ENCODE measurements at regions not wholly inside any gene's neighbourhood (a gene's known extent, or its start where the extent isn't known, plus 50 kb on each side); places are given as distances from the start of the nearest gene placed in this dataset.

DNA sequence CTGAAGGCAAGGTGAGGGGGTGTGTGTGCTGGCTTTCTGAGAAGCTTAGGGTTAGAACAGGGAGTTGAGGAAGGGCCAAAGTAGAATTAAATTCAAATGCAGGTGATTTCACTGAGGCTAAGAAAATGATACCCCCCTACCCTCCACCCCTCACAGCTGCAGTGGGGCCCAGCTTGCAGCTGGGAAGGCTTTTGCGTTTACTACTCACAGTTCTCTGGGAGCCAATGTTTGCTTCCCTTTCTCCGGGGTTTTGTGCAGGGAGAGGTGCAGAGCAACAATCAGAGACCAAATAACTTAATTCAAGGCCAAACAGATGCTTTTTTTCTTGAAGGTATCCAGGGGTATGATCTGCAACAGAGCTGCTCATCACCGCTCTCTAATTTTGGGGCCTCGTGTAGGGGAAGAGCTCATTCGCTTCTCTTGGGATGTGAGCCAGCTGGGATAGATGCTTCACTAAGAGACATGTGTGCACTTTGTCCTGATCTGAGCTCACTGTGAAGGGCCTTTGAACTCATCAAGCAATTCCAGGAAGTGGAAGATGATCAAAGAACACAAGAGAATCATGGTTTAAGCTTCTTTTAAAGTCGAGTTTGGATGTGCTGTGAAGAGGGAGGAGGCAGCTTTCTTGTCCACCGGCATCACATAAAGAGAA lies 122.7 kb upstream of the C1GALT1C1 start:
- Histone ChIP-seq H3K27me3 (ENCODE audit: control insufficient read depth, insufficient read depth, low read length) (no peaks in the 10 kb centered on the region), H3K36me3 (ENCODE audit: control insufficient read depth, insufficient read depth, low read length) (no peaks in the 10 kb centered on the region), H3K4me1 (ENCODE audit: control insufficient read depth, insufficient read depth, low read length, poor library complexity, severe bottlenecking) (peaks cover 4% of the 10 kb centered on the region), H3K27ac (ENCODE audit: insufficient read depth, low read length, poor library complexity, severe bottlenecking) (no peak overlapping the region), H3K9me3 (ENCODE audit: control insufficient read depth in 2 of 2, low read length in 2 of 2) (no peaks in the 10 kb centered on the region), H3K4me3 (ENCODE audit: low read depth, low read length) (no peak overlapping the region)
- Mint-ChIP-seq H3K4me3 (no peak overlapping the region), H3K27me3 (peaks cover 9% of the 10 kb centered on the region), H3K4me1 (peaks cover 0 to 29% (median 8%) of the 10 kb centered on the region in 4 donors), H3K36me3 (no peaks in the 10 kb centered on the region), H3K9me3 (no peaks in the 10 kb centered on the region), H3K27ac (peak overlapping the region in 1 of 3 donors; percentile 79)
- DNase-seq = peak in 1 of 3 donors; percentile 17
- ATAC-seq (ENCODE audit: low read depth in 2 of 2) = no peak

DNA sequence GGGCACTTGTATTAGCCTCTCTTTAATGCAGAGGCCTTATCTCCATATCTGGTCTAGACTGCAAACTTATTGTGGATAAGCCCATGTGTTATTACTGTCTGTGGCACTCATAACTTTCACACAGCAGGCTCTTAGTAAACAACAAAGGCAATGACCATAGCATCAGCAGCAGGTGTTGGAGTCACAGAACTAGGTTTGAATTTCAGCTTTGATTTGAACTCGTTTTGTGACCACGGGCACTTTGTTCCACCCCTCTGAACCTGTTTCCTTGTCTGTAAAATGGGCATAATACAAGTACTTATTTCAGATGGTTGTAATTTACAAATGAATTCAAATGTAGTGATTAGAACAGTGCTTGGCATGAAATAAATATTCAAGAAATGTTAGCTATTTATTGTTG lies 121.8 kb upstream of the C1GALT1C1 start:
- no peak overlapping the region for H3K27ac Mint-ChIP-seq
- H3K4me1 Mint-ChIP-seq = peaks cover 0 to 29% (median 8%) of the 10 kb centered on the region in 4 donors
- H3K9me3 Mint-ChIP-seq = no peaks in the 10 kb centered on the region
- H3K36me3 Mint-ChIP-seq = no peaks in the 10 kb centered on the region
- H3K4me3 ChIP-seq (ENCODE audit: low read depth, low read length) = no peak overlapping the region
- H3K27ac ChIP-seq (ENCODE audit: insufficient read depth, low read length, poor library complexity, severe bottlenecking) = no peak overlapping the region
- DNase-seq = no peak
- no peak for ATAC-seq (ENCODE audit: low read depth in 2 of 2)
- no peaks in the 10 kb centered on the region for H3K36me3 ChIP-seq (ENCODE audit: control insufficient read depth, insufficient read depth, low read length)
- peaks cover 9% of the 10 kb centered on the region for H3K27me3 Mint-ChIP-seq
- H3K4me1 ChIP-seq (ENCODE audit: control insufficient read depth, insufficient read depth, low read length, poor library complexity, severe bottlenecking) = peaks cover 4% of the 10 kb centered on the region
- no peaks in the 10 kb centered on the region for H3K9me3 ChIP-seq (ENCODE audit: control insufficient read depth in 2 of 2, low read length in 2 of 2)
- H3K4me3 Mint-ChIP-seq = no peak overlapping the region
- no peaks in the 10 kb centered on the region for H3K27me3 ChIP-seq (ENCODE audit: control insufficient read depth, insufficient read depth, low read length)

- no peak overlapping the region for H3K27ac ChIP-seq (ENCODE audit: insufficient read depth, low read length, poor library complexity, severe bottlenecking)
- peaks cover 0 to 29% (median 8%) of the 10 kb centered on the region in 4 donors for H3K4me1 Mint-ChIP-seq
- no peak overlapping the region for H3K4me3 ChIP-seq (ENCODE audit: low read depth, low read length)
- H3K4me3 Mint-ChIP-seq = no peak overlapping the region
- no peaks in the 10 kb centered on the region for H3K9me3 ChIP-seq (ENCODE audit: control insufficient read depth in 2 of 2, low read length in 2 of 2)
- no peaks in the 10 kb centered on the region for H3K36me3 Mint-ChIP-seq
- H3K27me3 Mint-ChIP-seq = peaks cover 13% of the 10 kb centered on the region
- H3K27ac Mint-ChIP-seq = peak overlapping the region in 1 of 3 donors; percentile 33
- no peaks in the 10 kb centered on the region for H3K9me3 Mint-ChIP-seq
- H3K27me3 ChIP-seq (ENCODE audit: control insufficient read depth, insufficient read depth, low read length) = no peaks in the 10 kb centered on the region
- no peaks in the 10 kb centered on the region for H3K36me3 ChIP-seq (ENCODE audit: control insufficient read depth, insufficient read depth, low read length)
- H3K4me1 ChIP-seq (ENCODE audit: control insufficient read depth, insufficient read depth, low read length, poor library complexity, severe bottlenecking) = peaks cover 4% of the 10 kb centered on the region
- ATAC-seq (ENCODE audit: low read depth in 2 of 2) = no peak
- DNase-seq = no peak
Observed at GRCh38 chrX:120750381-120750780, 120.5 kb upstream of the C1GALT1C1 start.

DNA sequence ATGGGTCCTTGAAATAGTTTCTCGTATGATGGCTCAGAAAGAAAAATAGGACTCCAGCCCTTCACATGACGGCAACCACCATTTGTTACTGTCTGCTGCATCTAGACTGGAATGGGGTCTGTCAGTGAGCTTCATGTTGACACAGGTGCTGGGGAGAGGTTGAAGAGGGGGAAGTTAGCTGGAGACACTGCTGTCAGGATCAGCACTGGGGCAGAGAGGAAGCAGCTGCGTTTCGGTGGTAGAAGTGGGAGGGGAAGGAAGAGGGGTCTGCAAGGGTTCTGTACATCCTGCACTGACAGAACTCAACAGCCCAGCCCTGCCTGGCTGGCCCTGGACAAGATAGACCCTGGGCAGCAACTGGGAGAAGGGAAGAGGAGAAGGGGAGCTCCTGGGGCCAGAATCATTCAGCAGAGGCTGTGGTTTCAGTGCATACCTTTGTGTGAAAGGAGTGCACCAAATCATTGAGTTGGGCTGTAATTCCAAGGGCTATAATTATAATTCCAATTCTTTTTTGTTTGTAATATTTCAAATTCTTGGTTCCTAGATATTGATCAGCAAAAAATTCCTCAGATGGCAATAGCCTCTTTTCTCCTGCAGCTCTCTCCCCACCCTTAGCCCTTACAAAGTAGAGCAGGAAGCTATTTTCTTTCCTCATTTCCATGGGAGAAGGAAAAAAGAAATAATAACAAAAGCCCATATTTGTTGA lies 119.4 kb upstream of the C1GALT1C1 start:
- H3K27ac Mint-ChIP-seq = peak overlapping the region in 2 of 3 donors; percentile 30 to 54
- Histone ChIP-seq H3K9me3 (ENCODE audit: control insufficient read depth in 2 of 2, low read length in 2 of 2) (no peaks in the 10 kb centered on the region), H3K27ac (ENCODE audit: insufficient read depth, low read length, poor library complexity, severe bottlenecking) (no peak overlapping the region), H3K4me1 (ENCODE audit: control insufficient read depth, insufficient read depth, low read length, poor library complexity, severe bottlenecking) (peaks cover 4% of the 10 kb centered on the region), H3K36me3 (ENCODE audit: control insufficient read depth, insufficient read depth, low read length) (no peaks in the 10 kb centered on the region), H3K4me3 (ENCODE audit: low read depth, low read length) (no peak overlapping the region), H3K27me3 (ENCODE audit: control insufficient read depth, insufficient read depth, low read length) (no peaks in the 10 kb centered on the region)
- H3K27me3 Mint-ChIP-seq = peaks cover 8% of the 10 kb centered on the region
- H3K9me3 Mint-ChIP-seq = no peaks in the 10 kb centered on the region
- ATAC-seq (ENCODE audit: low read depth in 2 of 2) = no peak
- no peak overlapping the region for H3K4me3 Mint-ChIP-seq
- H3K36me3 Mint-ChIP-seq = no peaks in the 10 kb centered on the region
- peaks cover 0 to 19% (median 7%) of the 10 kb centered on the region in 4 donors for H3K4me1 Mint-ChIP-seq
- peak in 1 of 3 donors; percentile 7 for DNase-seq

DNA sequence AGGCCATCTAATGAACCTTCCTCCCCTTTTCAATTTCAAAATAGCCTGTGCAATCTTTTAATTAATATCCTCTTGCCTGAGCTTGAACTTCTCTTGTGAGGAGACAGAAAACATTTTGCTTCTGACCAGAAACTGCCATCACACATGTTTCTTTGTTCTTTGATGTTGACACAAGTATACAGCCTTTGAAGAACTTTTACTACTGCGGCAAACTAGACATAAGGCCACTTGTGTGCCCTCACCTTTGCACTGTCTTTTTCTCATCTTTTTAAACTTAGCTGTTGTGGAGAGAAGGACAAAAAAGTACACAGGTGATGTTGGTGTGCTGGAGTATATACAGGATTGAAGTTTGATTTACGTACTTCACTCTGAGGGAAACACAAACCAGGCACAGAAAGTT lies 116.3 kb upstream of the C1GALT1C1 start:
- DNase-seq = no peak
- no peaks in the 10 kb centered on the region for H3K9me3 Mint-ChIP-seq
- H3K27ac Mint-ChIP-seq = no peak overlapping the region

GRCh38 chrX:120742946-120743665 lies 113.3 kb upstream of the C1GALT1C1 start:
- Histone ChIP-seq H3K36me3 (ENCODE audit: control insufficient read depth, insufficient read depth, low read length) (no peaks in the 10 kb centered on the region), H3K9me3 (ENCODE audit: control insufficient read depth in 2 of 2, low read length in 2 of 2) (no peaks in the 10 kb centered on the region), H3K27me3 (ENCODE audit: control insufficient read depth, insufficient read depth, low read length) (no peaks in the 10 kb centered on the region), H3K4me1 (ENCODE audit: control insufficient read depth, insufficient read depth, low read length, poor library complexity, severe bottlenecking) (no peaks in the 10 kb centered on the region), H3K4me3 (ENCODE audit: low read depth, low read length) (no peak overlapping the region), H3K27ac (ENCODE audit: insufficient read depth, low read length, poor library complexity, severe bottlenecking) (no peak overlapping the region)
- Mint-ChIP-seq H3K36me3 (no peaks in the 10 kb centered on the region), H3K27ac (no peak overlapping the region), H3K4me1 (no peaks in the 10 kb centered on the region), H3K4me3 (no peak overlapping the region), H3K27me3 (peaks cover 8% of the 10 kb centered on the region), H3K9me3 (no peaks in the 10 kb centered on the region)
- DNase-seq (no peak), ATAC-seq (ENCODE audit: low read depth in 2 of 2) (no peak)

More for the DNA sequence above, 116.3 kb upstream of the C1GALT1C1 start:
- peaks cover 8% of the 10 kb centered on the region for H3K27me3 Mint-ChIP-seq
- no peak overlapping the region for H3K4me3 Mint-ChIP-seq
- ATAC-seq (ENCODE audit: low read depth in 2 of 2) = no peak
- Histone ChIP-seq H3K4me1 (ENCODE audit: control insufficient read depth, insufficient read depth, low read length, poor library complexity, severe bottlenecking) (no peaks in the 10 kb centered on the region), H3K9me3 (ENCODE audit: control insufficient read depth in 2 of 2, low read length in 2 of 2) (no peaks in the 10 kb centered on the region), H3K4me3 (ENCODE audit: low read depth, low read length) (no peak overlapping the region), H3K36me3 (ENCODE audit: control insufficient read depth, insufficient read depth, low read length) (no peaks in the 10 kb centered on the region), H3K27me3 (ENCODE audit: control insufficient read depth, insufficient read depth, low read length) (no peaks in the 10 kb centered on the region), H3K27ac (ENCODE audit: insufficient read depth, low read length, poor library complexity, severe bottlenecking) (no peak overlapping the region)
- peaks cover 0 to 4% (median 0%) of the 10 kb centered on the region in 4 donors for H3K4me1 Mint-ChIP-seq
- no peaks in the 10 kb centered on the region for H3K36me3 Mint-ChIP-seq

GRCh38 chrX:120741452-120741851 lies 111.6 kb upstream of the C1GALT1C1 start:
- Mint-ChIP-seq H3K36me3 (no peaks in the 10 kb centered on the region), H3K9me3 (no peaks in the 10 kb centered on the region)

More at GRCh38 chrX:120741452-120741851, 111.6 kb upstream of the C1GALT1C1 start:
- H3K27me3 Mint-ChIP-seq = peaks cover 4% of the 10 kb centered on the region
- no peak overlapping the region for H3K4me3 Mint-ChIP-seq
- no peaks in the 10 kb centered on the region for H3K4me1 ChIP-seq (ENCODE audit: control insufficient read depth, insufficient read depth, low read length, poor library complexity, severe bottlenecking)
- no peak overlapping the region for H3K27ac Mint-ChIP-seq
- no peak overlapping the region for H3K4me3 ChIP-seq (ENCODE audit: low read depth, low read length)
- DNase-seq (no peak), ATAC-seq (ENCODE audit: low read depth in 2 of 2) (no peak)
- H3K9me3 ChIP-seq (ENCODE audit: control insufficient read depth in 2 of 2, low read length in 2 of 2) = no peaks in the 10 kb centered on the region
- H3K4me1 Mint-ChIP-seq = no peaks in the 10 kb centered on the region
- no peaks in the 10 kb centered on the region for H3K27me3 ChIP-seq (ENCODE audit: control insufficient read depth, insufficient read depth, low read length)
- H3K27ac ChIP-seq (ENCODE audit: insufficient read depth, low read length, poor library complexity, severe bottlenecking) = no peak overlapping the region
- no peaks in the 10 kb centered on the region for H3K36me3 ChIP-seq (ENCODE audit: control insufficient read depth, insufficient read depth, low read length)

All from CD4-positive, CD25-positive, alpha-beta regulatory T cell (primary cell).